ENCODE measurements at regions not wholly inside any gene's neighbourhood (a gene's known extent, or its start where the extent isn't known, plus 50 kb on each side); places are given as distances from the start of the nearest gene placed in this dataset.

DNA sequence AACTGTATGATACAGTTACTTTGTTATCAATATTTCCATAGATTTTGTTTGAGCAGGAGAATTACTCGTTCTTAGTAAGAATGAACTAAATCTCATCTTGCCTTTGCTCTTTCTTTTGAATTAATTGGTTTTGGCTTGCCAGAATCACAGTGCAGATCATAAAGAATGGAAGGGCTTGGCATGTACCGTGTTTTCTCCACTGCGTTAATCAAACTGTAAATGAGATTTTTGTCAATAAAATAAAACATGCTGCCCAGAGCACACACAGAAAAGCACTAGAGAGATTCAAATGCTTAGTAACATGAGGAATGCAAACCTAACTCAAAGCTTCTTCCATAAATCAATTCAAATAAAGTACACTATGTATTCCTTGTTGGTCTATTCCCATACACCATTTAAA is 229.6 kb upstream of the CDH2 start:
- H3K4me3 ChIP-seq (ENCODE audit: low read depth, low read length) = no peak overlapping the region
- DNase-seq (ENCODE audit: low read depth) = no peak
- TF ChIP-seq, protein P1, sequence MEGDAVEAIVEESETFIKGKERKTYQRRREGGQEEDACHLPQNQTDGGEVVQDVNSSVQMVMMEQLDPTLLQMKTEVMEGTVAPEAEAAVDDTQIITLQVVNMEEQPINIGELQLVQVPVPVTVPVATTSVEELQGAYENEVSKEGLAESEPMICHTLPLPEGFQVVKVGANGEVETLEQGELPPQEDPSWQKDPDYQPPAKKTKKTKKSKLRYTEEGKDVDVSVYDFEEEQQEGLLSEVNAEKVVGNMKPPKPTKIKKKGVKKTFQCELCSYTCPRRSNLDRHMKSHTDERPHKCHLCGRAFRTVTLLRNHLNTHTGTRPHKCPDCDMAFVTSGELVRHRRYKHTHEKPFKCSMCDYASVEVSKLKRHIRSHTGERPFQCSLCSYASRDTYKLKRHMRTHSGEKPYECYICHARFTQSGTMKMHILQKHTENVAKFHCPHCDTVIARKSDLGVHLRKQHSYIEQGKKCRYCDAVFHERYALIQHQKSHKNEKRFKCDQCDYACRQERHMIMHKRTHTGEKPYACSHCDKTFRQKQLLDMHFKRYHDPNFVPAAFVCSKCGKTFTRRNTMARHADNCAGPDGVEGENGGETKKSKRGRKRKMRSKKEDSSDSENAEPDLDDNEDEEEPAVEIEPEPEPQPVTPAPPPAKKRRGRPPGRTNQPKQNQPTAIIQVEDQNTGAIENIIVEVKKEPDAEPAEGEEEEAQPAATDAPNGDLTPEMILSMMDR (IDR thresholded peaks at IDR 0.05; ENCODE audit: insufficient read depth, low read length) = no peak

DNA sequence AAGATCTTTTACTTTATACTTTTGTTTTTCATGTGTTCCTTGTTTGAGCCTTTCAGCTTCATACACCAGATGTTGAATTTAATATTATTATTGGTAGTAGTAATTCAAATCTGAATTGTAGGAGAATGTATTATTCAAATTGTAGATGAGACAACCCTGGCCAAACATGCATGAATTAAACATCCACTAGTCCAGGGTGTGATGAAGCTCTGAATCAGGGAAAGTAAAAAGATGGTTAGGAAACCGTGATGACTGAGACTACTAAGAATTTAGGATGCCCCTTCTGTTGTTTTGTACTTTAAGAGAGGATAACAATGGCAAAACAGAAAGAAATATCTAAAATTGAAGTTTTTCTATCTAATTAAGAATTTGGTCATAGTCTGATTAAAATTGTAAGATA is 227.8 kb upstream of the CDH2 start:
- no peak for DNase-seq (ENCODE audit: low read depth)
- TF ChIP-seq, protein P1 (IDR thresholded peaks at IDR 0.05; ENCODE audit: insufficient read depth, low read length) = no peak
- no peak overlapping the region for H3K4me3 ChIP-seq (ENCODE audit: low read depth, low read length)

DNA sequence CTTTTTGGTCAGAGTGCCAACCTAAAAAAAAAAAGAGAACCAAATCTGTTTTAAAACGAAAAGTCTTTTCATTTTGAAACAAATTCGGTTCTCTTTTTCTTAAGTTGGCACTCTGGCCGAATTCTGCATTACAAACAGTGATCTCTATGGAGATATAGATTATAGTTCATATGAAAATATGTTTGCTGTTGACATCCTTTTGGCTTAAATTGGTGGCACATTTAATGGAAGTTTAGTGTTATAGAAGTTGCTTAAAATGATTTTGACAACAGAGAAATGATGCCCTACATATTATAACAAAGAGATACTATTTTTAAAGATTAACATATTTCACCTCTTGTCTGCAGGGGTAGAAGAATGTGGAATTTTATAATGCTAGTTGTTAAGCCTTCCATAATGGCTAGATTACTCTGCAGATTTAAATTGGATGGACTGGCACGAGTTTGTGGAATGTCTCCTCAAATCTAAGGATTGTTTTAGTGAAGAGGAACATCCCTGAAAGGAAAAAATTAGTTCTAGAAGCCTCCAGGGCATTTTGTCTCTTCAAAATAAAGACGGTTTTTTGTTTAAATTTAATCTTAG is 222.9 kb upstream of the CDH2 start:
- H3K4me3 ChIP-seq (ENCODE audit: low read depth, low read length) = no peak overlapping the region
- no peak for DNase-seq (ENCODE audit: low read depth)
- TF ChIP-seq, protein P1 (IDR thresholded peaks at IDR 0.05; ENCODE audit: insufficient read depth, low read length) = no peak

DNA sequence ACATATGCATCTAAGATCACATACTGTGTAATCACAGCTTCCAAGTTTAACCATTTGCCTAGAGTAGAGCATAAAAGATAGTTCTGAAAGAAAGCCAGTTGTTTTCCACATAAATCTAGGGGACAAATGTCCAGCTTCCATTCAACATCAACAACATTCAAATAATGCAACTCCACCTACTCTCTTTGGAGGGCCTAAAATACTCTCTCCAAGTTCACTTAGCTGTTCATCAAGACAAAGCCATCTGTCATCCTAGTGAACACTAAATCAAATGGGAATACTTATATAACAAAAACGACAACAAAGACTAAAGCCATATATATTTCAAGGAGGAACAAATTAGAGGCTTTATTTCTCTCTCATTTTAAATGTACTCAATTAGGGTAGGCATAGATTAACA is 221.5 kb upstream of the CDH2 start:
- TF ChIP-seq, protein P1 (IDR thresholded peaks at IDR 0.05; ENCODE audit: insufficient read depth, low read length) = no peak
- no peak for DNase-seq (ENCODE audit: low read depth)
- no peak overlapping the region for H3K4me3 ChIP-seq (ENCODE audit: low read depth, low read length)

DNA sequence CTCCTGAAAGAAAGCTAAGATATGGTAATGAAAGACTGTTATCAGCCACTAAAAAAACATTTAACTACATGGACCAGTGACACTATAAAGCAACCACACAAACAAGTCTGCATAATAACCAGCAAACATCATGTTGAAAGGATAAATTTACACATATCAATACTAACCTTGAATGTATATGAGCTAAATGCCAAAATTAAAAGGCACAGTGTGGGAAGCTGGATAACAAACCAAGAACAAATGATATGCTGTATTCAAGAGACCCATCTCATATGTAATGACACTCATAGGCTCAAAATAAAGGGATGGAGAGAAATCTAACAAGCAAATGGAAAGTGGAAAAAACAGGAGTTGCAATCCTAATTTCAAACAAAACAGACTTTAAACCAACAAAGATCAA is 213.1 kb upstream of the CDH2 start:
- TF ChIP-seq, protein P1 (IDR thresholded peaks at IDR 0.05; ENCODE audit: insufficient read depth, low read length) = no peak
- DNase-seq (ENCODE audit: low read depth) = no peak
- no peak overlapping the region for H3K4me3 ChIP-seq (ENCODE audit: low read depth, low read length)

DNA sequence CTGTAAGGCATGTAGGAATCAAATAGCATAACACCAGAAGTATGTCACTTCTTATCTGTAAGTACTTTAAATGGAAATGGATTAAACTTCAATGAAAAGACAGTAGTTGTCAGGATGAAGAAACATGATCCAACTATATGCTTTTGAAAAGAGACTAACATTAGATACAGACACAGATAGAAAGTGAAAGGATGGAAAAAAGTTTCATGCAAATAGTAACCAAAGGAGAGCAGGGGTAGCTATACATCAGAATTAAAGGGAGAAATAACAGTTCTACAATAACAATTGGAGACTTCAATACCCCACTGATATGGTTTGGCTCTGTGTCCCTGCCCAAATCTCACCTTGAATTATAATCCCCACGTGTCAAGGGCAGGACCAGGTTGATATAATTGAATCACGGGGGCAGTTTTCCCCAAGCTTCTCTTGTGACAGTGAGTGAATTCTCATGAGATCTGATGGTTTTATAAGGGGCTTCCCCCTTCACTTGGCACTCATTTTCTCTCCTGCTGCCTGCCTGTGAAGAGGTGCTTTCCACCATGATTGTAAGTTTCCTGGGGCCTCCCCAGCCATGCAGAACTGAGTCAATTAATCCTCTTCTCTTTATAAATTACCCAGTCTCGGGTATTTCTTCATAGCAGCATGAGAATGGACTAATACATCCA is 205.4 kb upstream of the CDH2 start:
- no peak overlapping the region for H3K4me3 ChIP-seq (ENCODE audit: low read depth, low read length)
- DNase-seq (ENCODE audit: low read depth) = no peak
- TF ChIP-seq, protein P1 (IDR thresholded peaks at IDR 0.05; ENCODE audit: insufficient read depth, low read length) = no peak

DNA sequence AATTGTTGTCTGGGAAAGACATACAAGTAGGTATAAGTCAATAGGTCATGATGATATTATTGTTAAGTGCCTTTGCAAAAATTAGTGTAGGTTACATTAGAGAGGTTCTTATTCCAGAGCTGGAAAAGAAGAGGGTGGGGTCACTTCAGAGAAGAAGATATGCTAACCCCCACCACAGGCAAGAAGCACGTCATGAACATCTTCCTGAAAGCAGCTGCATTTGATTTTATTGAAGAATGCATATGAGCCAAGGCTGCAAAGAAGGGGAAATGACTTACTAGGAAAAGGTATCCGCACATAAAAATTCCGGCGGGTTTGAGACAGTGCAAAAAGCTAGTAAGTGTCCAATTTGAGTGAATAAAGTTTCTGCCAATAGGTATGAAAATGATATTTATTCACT is 195.3 kb upstream of the CDH2 start:
- no peak overlapping the region for H3K4me3 ChIP-seq (ENCODE audit: low read depth, low read length)
- TF ChIP-seq, protein P1 (IDR thresholded peaks at IDR 0.05; ENCODE audit: insufficient read depth, low read length) = no peak
- DNase-seq (ENCODE audit: low read depth) = peak; percentile 4
